ENCODE measurements at regions not wholly inside any gene's neighbourhood (a gene's known extent, or its start where the extent isn't known, plus 50 kb on each side); places are given as distances from the start of the nearest gene placed in this dataset.

DNA sequence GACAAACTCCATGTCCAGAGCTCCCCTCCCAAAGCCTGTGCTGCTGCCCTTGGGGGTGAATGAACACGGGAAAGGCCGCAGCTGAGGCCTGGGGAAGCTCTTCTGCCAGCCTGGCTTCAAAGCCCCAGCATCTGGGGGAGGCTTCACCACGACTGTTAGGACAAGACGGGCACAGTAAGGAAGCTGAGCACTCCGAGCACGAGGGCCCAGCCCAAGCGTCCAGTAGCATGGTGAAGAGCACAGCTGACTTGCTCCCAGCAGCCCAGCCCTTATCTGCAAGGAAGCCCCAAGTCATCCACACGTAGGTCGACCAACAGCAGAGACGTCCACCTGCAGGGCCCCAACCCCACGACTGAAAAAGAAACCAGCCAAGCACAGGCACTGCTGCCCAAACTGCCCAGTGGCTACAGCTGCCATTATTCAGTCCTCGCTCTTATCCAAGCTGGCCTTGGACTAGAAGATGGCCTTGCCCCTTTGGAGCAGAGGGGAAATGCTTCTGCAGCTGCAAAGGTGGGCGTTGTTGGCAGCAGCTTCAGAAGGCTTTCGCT lies 62.5 kb downstream of the SHANK2 start:
- TF ChIP-seq, protein P1, sequence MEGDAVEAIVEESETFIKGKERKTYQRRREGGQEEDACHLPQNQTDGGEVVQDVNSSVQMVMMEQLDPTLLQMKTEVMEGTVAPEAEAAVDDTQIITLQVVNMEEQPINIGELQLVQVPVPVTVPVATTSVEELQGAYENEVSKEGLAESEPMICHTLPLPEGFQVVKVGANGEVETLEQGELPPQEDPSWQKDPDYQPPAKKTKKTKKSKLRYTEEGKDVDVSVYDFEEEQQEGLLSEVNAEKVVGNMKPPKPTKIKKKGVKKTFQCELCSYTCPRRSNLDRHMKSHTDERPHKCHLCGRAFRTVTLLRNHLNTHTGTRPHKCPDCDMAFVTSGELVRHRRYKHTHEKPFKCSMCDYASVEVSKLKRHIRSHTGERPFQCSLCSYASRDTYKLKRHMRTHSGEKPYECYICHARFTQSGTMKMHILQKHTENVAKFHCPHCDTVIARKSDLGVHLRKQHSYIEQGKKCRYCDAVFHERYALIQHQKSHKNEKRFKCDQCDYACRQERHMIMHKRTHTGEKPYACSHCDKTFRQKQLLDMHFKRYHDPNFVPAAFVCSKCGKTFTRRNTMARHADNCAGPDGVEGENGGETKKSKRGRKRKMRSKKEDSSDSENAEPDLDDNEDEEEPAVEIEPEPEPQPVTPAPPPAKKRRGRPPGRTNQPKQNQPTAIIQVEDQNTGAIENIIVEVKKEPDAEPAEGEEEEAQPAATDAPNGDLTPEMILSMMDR (IDR thresholded peaks at IDR 0.05; ENCODE audit: borderline replicate concordance, extremely low read depth, low read length, poor library complexity, severe bottlenecking), result no peak
- no peak for TF ChIP-seq EZH2 (IDR thresholded peaks at IDR 0.05; ENCODE audit: borderline replicate concordance, low read depth, low read length, severe bottlenecking)

All from DND-41 (cell line).